Fibroblast of peridontal ligament (primary cell): ENCODE measurements at regions not wholly inside any gene's neighbourhood (a gene's known extent, or its start where the extent isn't known, plus 50 kb on each side); places are given as distances from the start of the nearest gene placed in this dataset.

Experiments
- DNase-seq: peaks from one replicate; pipeline ENCODE4 v3.0.0-alpha.2; 2010; ENCODE audit errors: extremely low read depth

- no peak for DNase-seq
These were observed 67.1 kb upstream of the TTC14 start for GRCh38 chr3:180534828-180535227.

DNA sequence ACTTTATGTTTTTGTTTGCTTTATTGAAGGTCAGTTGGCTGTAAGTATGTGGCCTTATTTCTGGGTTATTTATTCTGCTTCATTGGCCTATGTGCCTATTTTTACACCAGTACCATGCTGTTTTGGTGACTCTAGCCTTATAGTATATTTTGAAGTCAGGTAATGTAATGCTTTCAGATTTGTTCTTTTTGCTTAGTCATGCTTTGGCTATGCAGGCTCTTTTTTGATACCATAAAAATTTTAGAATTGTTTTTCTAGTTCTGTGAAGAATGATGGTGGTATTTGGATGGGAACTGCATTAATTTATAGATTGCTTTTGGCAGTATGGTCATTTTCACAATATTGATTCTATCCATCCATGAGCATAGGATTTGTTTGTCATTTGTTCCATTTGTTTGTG lies 63.5 kb upstream of the TTC14 start:
- DNase-seq, result no peak

- DNase-seq, result no peak
These were observed 58.1 kb upstream of the TTC14 start for GRCh38 chr3:180543877-180544276.

DNA sequence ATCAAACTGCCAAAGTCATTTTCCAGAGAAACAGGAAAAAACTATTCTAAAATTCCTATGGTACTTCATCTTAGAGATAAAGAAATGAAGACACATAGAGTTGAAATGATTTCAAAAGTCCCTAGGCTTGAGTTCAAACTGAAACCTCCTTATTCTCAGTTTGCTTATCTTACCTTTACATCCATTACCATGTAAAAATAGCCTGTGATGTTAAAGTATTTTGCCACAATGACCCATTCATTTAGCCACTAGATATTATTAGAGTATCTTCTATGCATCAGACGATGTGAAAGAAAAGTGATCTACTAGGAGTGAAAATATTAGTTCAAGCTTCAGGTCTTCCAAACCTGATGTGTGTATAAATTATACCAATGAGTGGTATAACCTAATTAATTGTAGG lies 55.1 kb upstream of the TTC14 start:
- no peak for DNase-seq

DNA sequence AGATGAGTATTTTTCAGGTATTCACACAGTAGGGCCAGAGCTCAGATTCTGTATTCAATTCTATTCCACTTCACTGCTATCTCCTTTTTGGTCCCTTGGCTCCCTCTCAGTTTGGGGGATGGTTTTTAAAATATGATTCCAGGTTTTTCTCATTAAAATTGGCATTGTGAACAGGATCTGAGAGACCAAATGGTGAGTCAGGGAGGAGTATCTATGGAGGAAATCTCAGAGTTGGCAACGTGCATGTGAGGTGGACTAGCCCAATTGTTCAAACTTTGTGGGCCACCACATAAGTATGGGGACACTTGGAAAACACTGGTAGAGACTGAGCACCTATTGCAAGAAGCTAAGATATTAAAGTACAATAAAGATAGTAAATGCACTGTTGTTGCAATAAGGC lies 53.9 kb upstream of the TTC14 start:
- peak; percentile 28 for DNase-seq
